CD14-positive monocyte (primary cell): ENCODE measurements at regions not wholly inside any gene's neighbourhood (a gene's known extent, or its start where the extent isn't known, plus 50 kb on each side); places are given as distances from the start of the nearest gene placed in this dataset.
"Not testable (repeated sequence)": the region's sequence is repeated elsewhere in the genome, so short reads cannot be mapped to it uniquely, and the experiment has no call there.

Source experiments
- DNase-seq, 3 donors: peaks; one replicate each; pipeline ENCODE4 v3.0.0-alpha.2; 2011 to 2022
- H2AFZ ChIP-seq: 2 replicates; pipeline ENCODE4 v1.6.0; 2012; ENCODE audit warnings: mild to moderate bottlenecking, low read depth, low read length, inconsistent platforms; ENCODE audit not compliant: insufficient read depth, poor library complexity, severe bottlenecking
- H3K27ac ChIP-seq, 2 donors: 1 replicate in 1 of 2; 2 replicates in 1 of 2; pipeline ENCODE4 v1.5.1; 2012 to 2013; ENCODE audit warnings: low read length in 2 of 2, control low read depth in 1 of 2, inconsistent platforms in 1 of 2, low read depth in 1 of 2, mild to moderate bottlenecking in 1 of 2
- H3K27me3 ChIP-seq, 2 donors: one replicate each; pipeline versions ENCODE4 v1.6.0 to v1.6.1; 2011 to 2013; ENCODE audit warnings: low read length in 2 of 2; ENCODE audit not compliant: control insufficient read depth in 2 of 2, insufficient read depth in 2 of 2
- H3K36me3 ChIP-seq, 2 donors: replicated peaks in 1 of 2; 1 replicate in 1 of 2; 2 replicates in 1 of 2; pipeline versions ENCODE4 v1.5.1 to v1.6.1; 2012 to 2013; ENCODE audit warnings: low read length in 2 of 2, control low read depth in 1 of 2, inconsistent platforms in 1 of 2, mild to moderate bottlenecking in 1 of 2; ENCODE audit not compliant: insufficient read depth in 2 of 2, control insufficient read depth in 1 of 2
- H3K4me1 ChIP-seq, 2 donors: 1 replicate in 1 of 2; 2 replicates in 1 of 2; pipeline versions ENCODE4 v1.5.1 to v1.6.1; 2012 to 2013; ENCODE audit warnings: low read length in 2 of 2, control low read depth in 1 of 2, inconsistent platforms in 1 of 2, mild to moderate bottlenecking in 1 of 2, moderate library complexity in 1 of 2; ENCODE audit not compliant: insufficient read depth in 2 of 2, control insufficient read depth in 1 of 2
- H3K4me2 ChIP-seq: replicated peaks from 2 replicates; pipeline ENCODE3; 2012; ENCODE audit warnings: low read length, moderate library complexity, mild to moderate bottlenecking; ENCODE audit not compliant: poor library complexity, severe bottlenecking; ENCODE audit errors: extremely low read depth
- H3K4me3 ChIP-seq, 3 experiments: fragments of 200-600 bp in 1 of 3; sonication (generic) in 1 of 3; replicated peaks in 1 of 3; 1 replicate in 2 of 3; 2 replicates in 1 of 3; pipeline ENCODE4 v1.5.1; 2011 to 2013; ENCODE audit warnings: low read length in 3 of 3, mild to moderate bottlenecking in 3 of 3, control low read depth in 2 of 3, low read depth in 2 of 3, inconsistent platforms in 1 of 3, moderate library complexity in 1 of 3
- H3K79me2 ChIP-seq: 2 replicates; pipeline ENCODE4 v1.6.0; 2012; ENCODE audit warnings: mild to moderate bottlenecking, control low read depth, inconsistent platforms, low read length, moderate library complexity; ENCODE audit not compliant: insufficient read depth
- H3K9ac ChIP-seq: 2 replicates; pipeline ENCODE4 v1.6.0; 2017; ENCODE audit warnings: low read length, mild to moderate bottlenecking; ENCODE audit not compliant: insufficient read depth, poor library complexity, severe bottlenecking
- H3K9me3 ChIP-seq, 2 donors: replicated peaks in 1 of 2; 1 replicate in 1 of 2; 2 replicates in 1 of 2; pipeline versions ENCODE4 v1.5.1 to v1.6.1; 2012 to 2013; ENCODE audit warnings: low read length in 2 of 2, control low read depth in 1 of 2; ENCODE audit not compliant: control insufficient read depth in 1 of 2, insufficient read depth in 1 of 2
- H4K20me1 ChIP-seq: 2 replicates; pipeline ENCODE4 v1.6.0; 2012; ENCODE audit warnings: mild to moderate bottlenecking, low read length, control low read depth, moderate library complexity; ENCODE audit not compliant: insufficient read depth
- H3K27ac Mint-ChIP-seq, 7 donors: one replicate each; pipeline ENCODE4 v1.8.0; 2020; ENCODE audit warnings: mild to moderate bottlenecking in 7 of 7, mixed read lengths in 7 of 7, moderate library complexity in 6 of 7, inconsistent platforms in 2 of 7
- H3K27me3 Mint-ChIP-seq, 3 donors: one replicate each; pipeline ENCODE4 v1.8.0; 2021 to 2022; ENCODE audit warnings: low read depth in 3 of 3, mild to moderate bottlenecking in 3 of 3, mixed read lengths in 3 of 3, moderate library complexity in 3 of 3, inconsistent platforms in 1 of 3
- H3K36me3 Mint-ChIP-seq, 2 donors: one replicate each; pipeline ENCODE4 v1.8.0; 2020; ENCODE audit warnings: mixed read lengths in 2 of 2, inconsistent platforms in 1 of 2, mild to moderate bottlenecking in 1 of 2
- H3K4me1 Mint-ChIP-seq: one replicate; pipeline ENCODE4 v1.8.0; 2020; ENCODE audit warnings: mild to moderate bottlenecking, mixed read lengths
- H3K4me3 Mint-ChIP-seq, 2 donors: one replicate each; pipeline ENCODE4 v1.8.0; 2020; ENCODE audit warnings: mild to moderate bottlenecking in 2 of 2, mixed read lengths in 2 of 2, moderate library complexity in 1 of 2
- H3K9me3 Mint-ChIP-seq, 7 donors: one replicate each; pipeline ENCODE4 v1.8.0; 2020 to 2022; ENCODE audit warnings: mixed read lengths in 7 of 7, mild to moderate bottlenecking in 6 of 7, moderate library complexity in 6 of 7, inconsistent platforms in 2 of 7
- CTCF ChIP-seq: fragments of 200-600 bp; IDR thresholded peaks from one replicate; pipeline ENCODE4 v1.8.0; 2022; ENCODE audit warnings: antibody characterized with exemption, mild to moderate bottlenecking
- WGBS: methylation state at CpG from one replicate; pipeline ENCODE4 v1.1.5; 2013; ENCODE audit warnings: missing lambda C conversion rate; ENCODE audit not compliant: insufficient coverage; 5-methylcytosine and 5-hydroxymethylcytosine counted together
- intact Hi-C, 2 donors: fragments of 100-400 bp; cut with micrococcal nuclease; formaldehyde crosslinking; loops; one replicate each; pipeline versions ENCODE4 v1.15.0 to v1.15.1; 2023

- Mint-ChIP-seq H3K36me3 (no peaks in the 10 kb centered on the region), H3K27ac (no peak overlapping the region), H3K9me3 (peaks cover 0 to 11% (median 0%) of the 10 kb centered on the region in 7 donors), H3K4me1 (no peaks in the 10 kb centered on the region), H3K4me3 (no peak overlapping the region), H3K27me3 (peaks cover 0 to 4% (median 1%) of the 10 kb centered on the region in 3 donors)
- Histone ChIP-seq H2AFZ (no peak overlapping the region), H3K4me2 (no peak overlapping the region), H3K36me3 (no peaks in the 10 kb centered on the region), H3K79me2 (no peaks in the 10 kb centered on the region), H3K27me3 (no peaks in the 10 kb centered on the region), H4K20me1 (no peaks in the 10 kb centered on the region), H3K27ac (no peak overlapping the region), H3K4me1 (no peaks in the 10 kb centered on the region), H3K9me3 (no peaks in the 10 kb centered on the region), H3K4me3 (no peak overlapping the region), H3K9ac (no peak overlapping the region)
- TF ChIP-seq CTCF = no peak
- 81% methylated on average over 8 of the region's 8 CpGs for WGBS
- DNase-seq = no peak
- intact Hi-C loops = no loop called here
Observed at GRCh38 chr22:48299124-48299523, 1528.5 kb downstream of the BRD1 start.

- intact Hi-C loops = no loop called here
- Histone ChIP-seq H3K9ac (no peak overlapping the region), H3K36me3 (no peaks in the 10 kb centered on the region), H3K4me3 (no peak overlapping the region), H3K27ac (no peak overlapping the region), H3K27me3 (no peaks in the 10 kb centered on the region), H4K20me1 (no peaks in the 10 kb centered on the region), H2AFZ (no peak overlapping the region), H3K79me2 (no peaks in the 10 kb centered on the region), H3K4me1 (no peaks in the 10 kb centered on the region), H3K9me3 (no peaks in the 10 kb centered on the region), H3K4me2 (no peak overlapping the region)
- TF ChIP-seq CTCF = no peak
- no peak for DNase-seq
- peaks cover 0 to 4% (median 1%) of the 10 kb centered on the region in 3 donors for H3K27me3 Mint-ChIP-seq
- 67% methylated on average over 1 of the region's 7 CpGs for WGBS
- H3K27ac Mint-ChIP-seq = no peak overlapping the region
- H3K4me3 Mint-ChIP-seq = no peak overlapping the region
- no peaks in the 10 kb centered on the region for H3K36me3 Mint-ChIP-seq
- H3K9me3 Mint-ChIP-seq = peaks cover 0 to 11% (median 3%) of the 10 kb centered on the region in 7 donors
- H3K4me1 Mint-ChIP-seq = no peaks in the 10 kb centered on the region
Observed at GRCh38 chr22:48297296-48297695, 1530.4 kb downstream of the BRD1 start.

GRCh38 chr22:48289954-48290353 is 1527.5 kb downstream of the TBC1D22A start:
- WGBS = no CpG with 5 or more reads among the region's 2 CpGs

More at GRCh38 chr22:48289954-48290353, 1527.5 kb downstream of the TBC1D22A start:
- H3K27me3 Mint-ChIP-seq, H3K4me3 Mint-ChIP-seq, H3K36me3 ChIP-seq, H3K4me3 ChIP-seq, H3K36me3 Mint-ChIP-seq, H3K4me1 Mint-ChIP-seq, H3K27ac Mint-ChIP-seq, H3K27me3 ChIP-seq, H4K20me1 ChIP-seq, intact Hi-C loops, H2AFZ ChIP-seq, H3K4me2 ChIP-seq, H3K9ac ChIP-seq, H3K27ac ChIP-seq, H3K79me2 ChIP-seq, DNase-seq, H3K4me1 ChIP-seq, H3K9me3 ChIP-seq: not testable (repeated sequence)
- peaks cover 0 to 11% (median 7%) of the 10 kb centered on the region in 7 donors for H3K9me3 Mint-ChIP-seq
